ENCODE measurements at regions not wholly inside any gene's neighbourhood (a gene's known extent, or its start where the extent isn't known, plus 50 kb on each side); places are given as distances from the start of the nearest gene placed in this dataset.

- no peak for DNase-seq
- no peaks in the 10 kb centered on the region for H3K36me3 ChIP-seq (ENCODE audit: low read depth)
- intact Hi-C loops (cut with micrococcal nuclease; ENCODE audit: unreplicated experiment), result no loop called here
- no peak overlapping the region for H3K27ac ChIP-seq
- no peaks in the 10 kb centered on the region for H4K20me1 ChIP-seq (ENCODE audit: insufficient read depth)
- no peaks in the 10 kb centered on the region for H3F3A ChIP-seq (ENCODE audit: insufficient read depth, low read depth)
- CTCF ChIA-PET, result no interaction called here
- H3K4me2 ChIP-seq, result no peak overlapping the region
- TF ChIP-seq EZH2 (IDR thresholded peaks at IDR 0.05; ENCODE audit: low read depth), result no peak
- no peak for TF ChIP-seq CTCF (conservative IDR thresholded peaks at IDR 0.05)
- no peak overlapping the region for H2AFZ ChIP-seq
- POLR2A ChIA-PET (ENCODE audit: unreplicated experiment), result no interaction called here
- no peaks in the 10 kb centered on the region for H3K4me1 ChIP-seq (replicated peaks; ENCODE audit: insufficient read depth)
- H3K9me2 ChIP-seq (ENCODE audit: insufficient read depth), result no peaks in the 10 kb centered on the region
- H3K9me3 ChIP-seq (ENCODE audit: insufficient read depth, low read depth), result no peaks in the 10 kb centered on the region
- H3K79me2 ChIP-seq (ENCODE audit: low read depth), result no peaks in the 10 kb centered on the region
- no TSS peak for BruUV-seq (replicated peaks)
- H3K4me3 ChIP-seq, result no peak overlapping the region
- no peaks in the 10 kb centered on the region for H3K27me3 ChIP-seq (ENCODE audit: insufficient read depth, low read depth)
Observed at GRCh38 chr10:109432281-109432680, 491.0 kb downstream of the XPNPEP1 start.

- Histone ChIP-seq H3K4me1 (replicated peaks; ENCODE audit: insufficient read depth) (no peaks in the 10 kb centered on the region), H3F3A (ENCODE audit: insufficient read depth, low read depth) (no peaks in the 10 kb centered on the region), H3K79me2 (ENCODE audit: low read depth) (no peaks in the 10 kb centered on the region), H3K4me3 (no peak overlapping the region), H4K20me1 (ENCODE audit: insufficient read depth) (no peaks in the 10 kb centered on the region), H3K27ac (no peak overlapping the region), H3K9me3 (ENCODE audit: insufficient read depth, low read depth) (no peaks in the 10 kb centered on the region), H3K36me3 (ENCODE audit: low read depth) (no peaks in the 10 kb centered on the region), H3K4me2 (no peak overlapping the region), H2AFZ (no peak overlapping the region), H3K9me2 (ENCODE audit: insufficient read depth) (no peaks in the 10 kb centered on the region), H3K27me3 (ENCODE audit: insufficient read depth, low read depth) (no peaks in the 10 kb centered on the region)
- intact Hi-C loops (cut with micrococcal nuclease; ENCODE audit: unreplicated experiment), result no loop called here
- ChIA-PET CTCF (no interaction called here), POLR2A (ENCODE audit: unreplicated experiment) (no interaction called here)
- TF ChIP-seq EZH2 (IDR thresholded peaks at IDR 0.05; ENCODE audit: low read depth) (no peak), CTCF (conservative IDR thresholded peaks at IDR 0.05) (no peak)
- no peak for DNase-seq
- no TSS peak for BruUV-seq (replicated peaks)
Observed at GRCh38 chr10:109430799-109431198, 492.5 kb downstream of the XPNPEP1 start.

GRCh38 chr10:109430043-109430760 is 493.1 kb downstream of the XPNPEP1 start:
- Histone ChIP-seq H3F3A (ENCODE audit: insufficient read depth, low read depth) (no peaks in the 10 kb centered on the region), H3K79me2 (ENCODE audit: low read depth) (no peaks in the 10 kb centered on the region), H3K27me3 (ENCODE audit: insufficient read depth, low read depth) (no peaks in the 10 kb centered on the region), H3K4me2 (no peak overlapping the region), H3K27ac (no peak overlapping the region), H3K36me3 (ENCODE audit: low read depth) (no peaks in the 10 kb centered on the region), H3K4me1 (replicated peaks; ENCODE audit: insufficient read depth) (no peaks in the 10 kb centered on the region), H3K9me2 (ENCODE audit: insufficient read depth) (no peaks in the 10 kb centered on the region), H2AFZ (no peak overlapping the region), H3K4me3 (no peak overlapping the region), H4K20me1 (ENCODE audit: insufficient read depth) (no peaks in the 10 kb centered on the region), H3K9me3 (ENCODE audit: insufficient read depth, low read depth) (no peaks in the 10 kb centered on the region)
- intact Hi-C loops (cut with micrococcal nuclease; ENCODE audit: unreplicated experiment), result no loop called here
- TF ChIP-seq EZH2 (IDR thresholded peaks at IDR 0.05; ENCODE audit: low read depth) (no peak), CTCF (conservative IDR thresholded peaks at IDR 0.05) (no peak)
- ChIA-PET POLR2A (ENCODE audit: unreplicated experiment) (no interaction called here), CTCF (no interaction called here)
- no peak for DNase-seq
- no TSS peak for BruUV-seq (replicated peaks)

All from PC-9 (cell line).